MM.1S (cell line): ENCODE measurements at regions not wholly inside any gene's neighbourhood (a gene's known extent, or its start where the extent isn't known, plus 50 kb on each side); places are given as distances from the start of the nearest gene placed in this dataset.

Experiments
- EZH2 ChIP-seq: fragments of 300-600 bp; sonication (generic); optimal IDR thresholded peaks from 2 replicates; pipeline ENCODE3; 2017; ENCODE audit warnings: low read depth, mild to moderate bottlenecking, antibody characterized with exemption, low read length, mixed read lengths
- TF ChIP-seq, protein P1 (sequence below): fragments of 300-600 bp; sonication (generic); IDR thresholded peaks from 2 replicates; pipeline ENCODE4 v1.5.1; 2016; ENCODE audit warnings: antibody characterized with exemption, low read length, mixed read lengths

- TF ChIP-seq, protein P1, sequence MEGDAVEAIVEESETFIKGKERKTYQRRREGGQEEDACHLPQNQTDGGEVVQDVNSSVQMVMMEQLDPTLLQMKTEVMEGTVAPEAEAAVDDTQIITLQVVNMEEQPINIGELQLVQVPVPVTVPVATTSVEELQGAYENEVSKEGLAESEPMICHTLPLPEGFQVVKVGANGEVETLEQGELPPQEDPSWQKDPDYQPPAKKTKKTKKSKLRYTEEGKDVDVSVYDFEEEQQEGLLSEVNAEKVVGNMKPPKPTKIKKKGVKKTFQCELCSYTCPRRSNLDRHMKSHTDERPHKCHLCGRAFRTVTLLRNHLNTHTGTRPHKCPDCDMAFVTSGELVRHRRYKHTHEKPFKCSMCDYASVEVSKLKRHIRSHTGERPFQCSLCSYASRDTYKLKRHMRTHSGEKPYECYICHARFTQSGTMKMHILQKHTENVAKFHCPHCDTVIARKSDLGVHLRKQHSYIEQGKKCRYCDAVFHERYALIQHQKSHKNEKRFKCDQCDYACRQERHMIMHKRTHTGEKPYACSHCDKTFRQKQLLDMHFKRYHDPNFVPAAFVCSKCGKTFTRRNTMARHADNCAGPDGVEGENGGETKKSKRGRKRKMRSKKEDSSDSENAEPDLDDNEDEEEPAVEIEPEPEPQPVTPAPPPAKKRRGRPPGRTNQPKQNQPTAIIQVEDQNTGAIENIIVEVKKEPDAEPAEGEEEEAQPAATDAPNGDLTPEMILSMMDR = no peak
- no peak for TF ChIP-seq EZH2
Observed at GRCh38 chr12:58034712-58035111, 93.3 kb downstream of the ATP23 start.
